CD4-positive, alpha-beta memory T cell (primary cell): ENCODE measurements at regions not wholly inside any gene's neighbourhood (a gene's known extent, or its start where the extent isn't known, plus 50 kb on each side); places are given as distances from the start of the nearest gene placed in this dataset.

ENCODE experiments used
- CTCF ChIA-PET: fragments of 350-600 bp; sonication (Branson Sonifier 250); formaldehyde crosslinking; loops from one replicate; lab custom pipeline; 2021; ENCODE audit warnings: inconsistent platforms; ENCODE audit not compliant: partially characterized antibody; lab: Charles Lee
- POLR2A ChIA-PET: fragments of 350-600 bp; sonication (Branson Sonifier 250); formaldehyde crosslinking; loops from one replicate; lab custom pipeline; 2021; ENCODE audit not compliant: partially characterized antibody; lab: Charles Lee
- DNase-seq, 5 donors: peaks; one replicate each; pipeline versions ENCODE4 v3.0.0 to v3.0.0-alpha.2; 2020 to 2022; ENCODE audit warnings: mixed read lengths in 1 of 5
- H3K27ac ChIP-seq: one replicate; pipeline ENCODE4 v1.7.0; 2013; ENCODE audit warnings: low read depth, low read length
- H3K27me3 ChIP-seq: 2 replicates; pipeline ENCODE4 v1.7.0; 2013; ENCODE audit warnings: mild to moderate bottlenecking, low read length, moderate library complexity; ENCODE audit not compliant: insufficient read depth
- H3K36me3 ChIP-seq: 2 replicates; pipeline ENCODE4 v1.7.0; 2013; ENCODE audit warnings: mild to moderate bottlenecking, low read length, moderate library complexity; ENCODE audit not compliant: insufficient read depth
- H3K4me1 ChIP-seq: 2 replicates; pipeline ENCODE4 v1.7.0; 2013; ENCODE audit warnings: mild to moderate bottlenecking, low read length, moderate library complexity; ENCODE audit not compliant: insufficient read depth
- H3K4me3 ChIP-seq, 2 donors: one replicate each; pipeline ENCODE4 v1.7.0; 2013; ENCODE audit warnings: low read length in 2 of 2, mild to moderate bottlenecking in 1 of 2
- H3K9me3 ChIP-seq, 2 donors: one replicate each; pipeline ENCODE4 v1.7.0; 2013; ENCODE audit warnings: low read length in 2 of 2, control low read depth in 1 of 2; ENCODE audit not compliant: control insufficient read depth in 1 of 2
- H3K27ac Mint-ChIP-seq, 7 donors: one replicate each; pipeline ENCODE4 v1.8.0; 2020 to 2021; ENCODE audit warnings: mixed read lengths in 7 of 7, mild to moderate bottlenecking in 6 of 7, inconsistent platforms in 3 of 7, moderate library complexity in 3 of 7
- H3K27me3 Mint-ChIP-seq, 2 donors: one replicate each; pipeline ENCODE4 v1.8.0; 2020 to 2021; ENCODE audit warnings: mixed read lengths in 2 of 2
- H3K36me3 Mint-ChIP-seq, 2 donors: one replicate each; pipeline ENCODE4 v1.8.0; 2020 to 2021; ENCODE audit warnings: mixed read lengths in 2 of 2, inconsistent platforms in 1 of 2, mild to moderate bottlenecking in 1 of 2
- H3K4me1 Mint-ChIP-seq, 4 donors: one replicate each; pipeline ENCODE4 v1.8.0; 2020 to 2021; ENCODE audit warnings: mixed read lengths in 4 of 4, mild to moderate bottlenecking in 1 of 4
- H3K4me3 Mint-ChIP-seq, 8 donors: one replicate each; pipeline ENCODE4 v1.8.0; 2020 to 2021; ENCODE audit warnings: mixed read lengths in 8 of 8, mild to moderate bottlenecking in 7 of 8, moderate library complexity in 6 of 8, inconsistent platforms in 3 of 8
- H3K9me3 Mint-ChIP-seq, 8 donors: one replicate each; pipeline ENCODE4 v1.8.0; 2020 to 2021; ENCODE audit warnings: mixed read lengths in 8 of 8, mild to moderate bottlenecking in 5 of 8, inconsistent platforms in 3 of 8, moderate library complexity in 1 of 8
- intact Hi-C: fragments of 100-400 bp; cut with micrococcal nuclease; formaldehyde crosslinking; loops from one replicate; pipeline ENCODE4 v1.15.1; 2023

- H3K27ac ChIP-seq = no peak overlapping the region
- ChIA-PET POLR2A (no interaction called here), CTCF (interaction anchor here (0.8 kb wide), 1 partner anchor 77 kb away, joined by 3 read pairs; no protein-coding TSS in a partner anchor)
- H3K4me1 Mint-ChIP-seq = peaks cover 9 to 15% (median 11%) of the 10 kb centered on the region in 4 donors
- DNase-seq = no peak
- intact Hi-C loops = no loop called here
- H3K36me3 Mint-ChIP-seq = no peaks in the 10 kb centered on the region
- H3K27ac Mint-ChIP-seq = no peak overlapping the region
- H3K36me3 ChIP-seq = no peaks in the 10 kb centered on the region
- H3K27me3 Mint-ChIP-seq = peaks cover 2 to 8% of the 10 kb centered on the region in 2 donors
- H3K4me3 ChIP-seq = no peak overlapping the region
- no peak overlapping the region for H3K4me3 Mint-ChIP-seq
- peaks cover 15% of the 10 kb centered on the region for H3K4me1 ChIP-seq
- no peaks in the 10 kb centered on the region for H3K27me3 ChIP-seq
- H3K9me3 ChIP-seq = no peaks in the 10 kb centered on the region
- H3K9me3 Mint-ChIP-seq = no peaks in the 10 kb centered on the region
Observed at GRCh38 chr6:16849988-16850680, 88.9 kb upstream of the ATXN1 start.

GRCh38 chr6:16849280-16849987 is 88.2 kb upstream of the ATXN1 start:
- H3K4me1 Mint-ChIP-seq = peaks cover 9 to 15% (median 11%) of the 10 kb centered on the region in 4 donors
- H3K4me1 ChIP-seq = peaks cover 15% of the 10 kb centered on the region
- H3K36me3 Mint-ChIP-seq = no peaks in the 10 kb centered on the region
- H3K4me3 Mint-ChIP-seq = peak overlapping the region in 1 of 8 donors; percentile 3
- no peak overlapping the region for H3K27ac Mint-ChIP-seq
- no peaks in the 10 kb centered on the region for H3K9me3 ChIP-seq
- H3K9me3 Mint-ChIP-seq = no peaks in the 10 kb centered on the region
- DNase-seq = peak in 2 of 5 donors; percentile 22 to 30
- intact Hi-C loops = no loop called here
- no peak overlapping the region for H3K27ac ChIP-seq
- H3K27me3 ChIP-seq = no peaks in the 10 kb centered on the region
- H3K36me3 ChIP-seq = no peaks in the 10 kb centered on the region
- no peak overlapping the region for H3K4me3 ChIP-seq
- peaks cover 2 to 8% of the 10 kb centered on the region in 2 donors for H3K27me3 Mint-ChIP-seq
- ChIA-PET POLR2A (no interaction called here), CTCF (no interaction called here)

GRCh38 chr6:16846399-16846778 is 85.1 kb upstream of the ATXN1 start:
- Histone ChIP-seq H3K4me1 (peaks cover 15% of the 10 kb centered on the region), H3K27me3 (no peaks in the 10 kb centered on the region), H3K36me3 (no peaks in the 10 kb centered on the region), H3K9me3 (no peaks in the 10 kb centered on the region), H3K4me3 (no peak overlapping the region), H3K27ac (no peak overlapping the region)
- Mint-ChIP-seq H3K27me3 (peaks cover 0 to 5% of the 10 kb centered on the region in 2 donors), H3K9me3 (no peaks in the 10 kb centered on the region), H3K4me1 (peaks cover 9 to 15% (median 11%) of the 10 kb centered on the region in 4 donors), H3K36me3 (no peaks in the 10 kb centered on the region), H3K4me3 (no peak overlapping the region), H3K27ac (no peak overlapping the region)
- DNase-seq = no peak
- intact Hi-C loops = no loop called here
- POLR2A ChIA-PET = no interaction called here
- CTCF ChIA-PET = no interaction called here

GRCh38 chr6:16844183-16844582 is 82.9 kb upstream of the ATXN1 start:
- no peaks in the 10 kb centered on the region for H3K9me3 ChIP-seq
- DNase-seq = peak in 1 of 5 donors; percentile 20
- no peaks in the 10 kb centered on the region for H3K36me3 ChIP-seq
- Mint-ChIP-seq H3K9me3 (no peaks in the 10 kb centered on the region), H3K27ac (no peak overlapping the region), H3K27me3 (peaks cover 0 to 5% of the 10 kb centered on the region in 2 donors), H3K36me3 (no peaks in the 10 kb centered on the region), H3K4me1 (peaks cover 7 to 18% (median 9%) of the 10 kb centered on the region in 4 donors), H3K4me3 (no peak overlapping the region)
- POLR2A ChIA-PET = no interaction called here
- intact Hi-C loops = no loop called here
- no peak overlapping the region for H3K27ac ChIP-seq
- no peaks in the 10 kb centered on the region for H3K27me3 ChIP-seq
- H3K4me1 ChIP-seq = peaks cover 5% of the 10 kb centered on the region
- CTCF ChIA-PET = interaction anchor here (1.4 kb wide), 1 partner anchor 11 kb away, joined by 4 read pairs; no protein-coding TSS in a partner anchor
- no peak overlapping the region for H3K4me3 ChIP-seq

- no peak overlapping the region for H3K4me3 Mint-ChIP-seq
- POLR2A ChIA-PET = no interaction called here
- H3K36me3 Mint-ChIP-seq = no peaks in the 10 kb centered on the region
- H3K27ac Mint-ChIP-seq = no peak overlapping the region
- no peaks in the 10 kb centered on the region for H3K36me3 ChIP-seq
- H3K27ac ChIP-seq = no peak overlapping the region
- no peak for DNase-seq
- intact Hi-C loops = no loop called here
- H3K4me1 Mint-ChIP-seq = peaks cover 7 to 24% (median 9%) of the 10 kb centered on the region in 4 donors
- CTCF ChIA-PET = no interaction called here
- no peaks in the 10 kb centered on the region for H3K27me3 ChIP-seq
- no peaks in the 10 kb centered on the region for H3K9me3 ChIP-seq
- no peak overlapping the region for H3K4me3 ChIP-seq
- peaks cover 8% of the 10 kb centered on the region for H3K4me1 ChIP-seq
- no peaks in the 10 kb centered on the region for H3K27me3 Mint-ChIP-seq
- no peaks in the 10 kb centered on the region for H3K9me3 Mint-ChIP-seq
Observed at GRCh38 chr6:16842676-16843075, 81.4 kb upstream of the ATXN1 start.

- Mint-ChIP-seq H3K27me3 (no peaks in the 10 kb centered on the region), H3K4me3 (no peak overlapping the region), H3K27ac (no peak overlapping the region), H3K4me1 (peaks cover 19 to 38% (median 23%) of the 10 kb centered on the region in 4 donors), H3K9me3 (no peaks in the 10 kb centered on the region), H3K36me3 (no peaks in the 10 kb centered on the region)
- Histone ChIP-seq H3K36me3 (no peaks in the 10 kb centered on the region), H3K27me3 (no peaks in the 10 kb centered on the region), H3K9me3 (no peaks in the 10 kb centered on the region), H3K27ac (no peak overlapping the region), H3K4me1 (peaks cover 23% of the 10 kb centered on the region), H3K4me3 (no peak overlapping the region)
- DNase-seq = no peak
- ChIA-PET POLR2A (no interaction called here), CTCF (no interaction called here)
- intact Hi-C loops = no loop called here
Observed at GRCh38 chr6:16841241-16841640, 80.0 kb upstream of the ATXN1 start.

GRCh38 chr6:16840725-16841124 is 79.5 kb upstream of the ATXN1 start:
- Mint-ChIP-seq H3K27ac (no peak overlapping the region), H3K36me3 (no peaks in the 10 kb centered on the region), H3K4me3 (no peak overlapping the region), H3K9me3 (no peaks in the 10 kb centered on the region), H3K27me3 (no peaks in the 10 kb centered on the region), H3K4me1 (peaks cover 20 to 43% (median 26%) of the 10 kb centered on the region in 4 donors)
- H3K36me3 ChIP-seq = no peaks in the 10 kb centered on the region
- DNase-seq = no peak
- H3K27me3 ChIP-seq = no peaks in the 10 kb centered on the region
- CTCF ChIA-PET = no interaction called here
- H3K4me3 ChIP-seq = no peak overlapping the region
- peaks cover 27% of the 10 kb centered on the region for H3K4me1 ChIP-seq
- POLR2A ChIA-PET = no interaction called here
- no peaks in the 10 kb centered on the region for H3K9me3 ChIP-seq
- intact Hi-C loops = no loop called here
- H3K27ac ChIP-seq = no peak overlapping the region
